Panc1 (cell line): ENCODE measurements at regions not wholly inside any gene's neighbourhood (a gene's known extent, or its start where the extent isn't known, plus 50 kb on each side); places are given as distances from the start of the nearest gene placed in this dataset.
A peak's percentile ranks its signal among the peaks of the same experiment; 100 is the strongest.

ENCODE experiments used
- ATAC-seq: fragments of 200-7000 bp; cut with Tn5 transposase; 2 replicates; pipeline ENCODE4 v1.9.1; 2020; ENCODE audit warnings: mild to moderate bottlenecking, moderate library complexity
- BruUV-seq: library from RNA; stranded (reverse); fragments of 400-500 nt; replicated peaks from 2 replicates; lab custom pipeline; 2021; lab: Mats Ljungman, UMichigan
- CTCF ChIA-PET: fragments of 300-600 bp; sonication (Branson Sonifier 250); formaldehyde crosslinking; loops from one replicate; lab custom pipeline; 2022; ENCODE audit warnings: antibody characterized with exemption; lab: Charles Lee
- POLR2A ChIA-PET: fragments of 300-600 bp; sonication (Branson Sonifier 250); formaldehyde crosslinking; loops from one replicate; lab custom pipeline; 2022; ENCODE audit warnings: antibody characterized with exemption; lab: Charles Lee
- DNase-seq: peaks from one replicate; pipeline ENCODE4 v3.0.0-alpha.2; 2010; ENCODE audit warnings: low read depth, low spot score
- H3K27ac ChIP-seq: 2 replicates; pipeline ENCODE4 v1.5.1; 2011; ENCODE audit warnings: mild to moderate bottlenecking, low read length, inconsistent platforms
- H3K27me3 ChIP-seq: fragments of 200-500 bp; sonication (Bioruptor generic); 2 replicates; pipeline ENCODE4 v1.6.0; 2014; ENCODE audit warnings: low read length, inconsistent platforms; ENCODE audit not compliant: control insufficient read depth, insufficient read depth
- H3K36me3 ChIP-seq: fragments of 200-500 bp; sonication (Bioruptor generic); 2 replicates; pipeline ENCODE4 v1.5.1; 2014; ENCODE audit warnings: inconsistent platforms, mild to moderate bottlenecking, low read length, moderate library complexity; ENCODE audit not compliant: control insufficient read depth, insufficient read depth
- H3K4me1 ChIP-seq: 2 replicates; pipeline ENCODE4 v1.5.1; 2011; ENCODE audit warnings: inconsistent platforms, mild to moderate bottlenecking, low read length, moderate library complexity; ENCODE audit not compliant: control insufficient read depth, insufficient read depth
- H3K4me3 ChIP-seq, 2 experiments: 2 replicates each; pipeline ENCODE4 v1.5.1; 2011 to 2012; ENCODE audit warnings: low read depth in 2 of 2, low read length in 2 of 2, mild to moderate bottlenecking in 2 of 2, inconsistent platforms in 1 of 2, moderate library complexity in 1 of 2
- H3K9me3 ChIP-seq: fragments of 200-500 bp; sonication (Bioruptor generic); 2 replicates; pipeline ENCODE4 v1.5.1; 2014; ENCODE audit warnings: low read depth, mild to moderate bottlenecking, inconsistent platforms, low read length, moderate library complexity; ENCODE audit not compliant: control insufficient read depth, insufficient read depth
- POLR2AphosphoS5 ChIP-seq: IDR thresholded peaks from 2 replicates; pipeline ENCODE4 v1.6.1; 2012; ENCODE audit warnings: mild to moderate bottlenecking, low read depth, low read length, moderate library complexity
- SIN3A ChIP-seq: IDR thresholded peaks from 2 replicates; pipeline ENCODE4 v1.6.1; 2012; ENCODE audit warnings: low read depth, mild to moderate bottlenecking, low read length, moderate library complexity, borderline replicate concordance; ENCODE audit not compliant: insufficient read depth
- TCF7L2 ChIP-seq: IDR thresholded peaks from 2 replicates; pipeline ENCODE4 v1.6.1; 2011; ENCODE audit warnings: mild to moderate bottlenecking, low read depth, low read length, inconsistent platforms
- in situ Hi-C: cut with HindIII; loops from 2 replicates; pipeline ENCODE4 v1.10.0; 2016; ENCODE audit warnings: low sequenced_read_pairs, low pct_unique_long_range_greater_than_20kb
- intact Hi-C: fragments of 100-400 bp; cut with micrococcal nuclease; formaldehyde crosslinking; loops from one replicate; pipeline ENCODE4 v1.10.0; 2022; ENCODE audit not compliant: unreplicated experiment
- TF ChIP-seq, protein P1 (sequence below), 2 experiments: IDR thresholded peaks; 2 replicates each; pipeline ENCODE4 v1.6.1; 2011 to 2012; ENCODE audit warnings: low read depth in 2 of 2, control low read depth in 1 of 2, low read length in 1 of 2, mild to moderate bottlenecking in 1 of 2, moderate library complexity in 1 of 2; ENCODE audit not compliant: insufficient read depth in 1 of 2
- TF ChIP-seq, protein P2 (sequence below): fragments of 450-650 bp; IDR thresholded peaks from 2 replicates; pipeline ENCODE4 v1.5.1; 2017; ENCODE audit warnings: mild to moderate bottlenecking

DNA sequence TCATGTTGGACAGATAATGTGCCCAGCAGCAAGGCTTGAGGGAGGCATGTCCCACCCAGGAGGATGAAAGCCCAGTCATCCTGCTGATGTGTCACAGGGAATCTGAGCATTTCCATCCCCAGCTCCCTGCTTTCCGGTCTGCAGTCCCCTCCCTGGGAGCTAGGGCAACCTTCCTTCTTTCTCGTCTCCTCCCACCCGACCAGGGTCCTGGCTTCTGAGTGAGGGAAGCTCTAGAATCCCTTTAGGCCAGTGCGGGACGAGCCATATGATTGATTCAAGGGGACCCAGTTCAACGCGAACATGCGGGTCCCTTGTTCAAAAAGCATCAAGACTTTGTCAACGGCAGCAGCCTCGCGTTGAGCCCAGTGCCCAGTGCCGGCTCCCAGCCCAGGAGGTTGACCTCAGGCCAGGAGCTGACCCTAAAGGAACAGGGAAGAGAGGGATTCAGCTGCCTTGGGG is 96.7 kb upstream of the TMPRSS2 start:
- ChIA-PET CTCF (interaction anchor here (0.7 kb wide), 1 partner anchor 148 kb away, joined by 5 read pairs; no protein-coding TSS in a partner anchor), POLR2A (interaction anchor here (0.6 kb wide), 1 partner anchor 46 kb away, joined by 4 read pairs; no protein-coding TSS in a partner anchor)
- intact Hi-C loops (no loop called here), in situ Hi-C loops (loop anchor here (25.0 kb wide), 1 partner anchor 158 kb away; the partner anchor contains the start of gene RIPK4)
- no peak for ATAC-seq
- H3K9me3 ChIP-seq: no peaks in the 10 kb centered on the region
- DNase-seq: no peak
- H3K4me1 ChIP-seq: peaks cover 32% of the 10 kb centered on the region
- BruUV-seq: no TSS peak
- H3K36me3 ChIP-seq: no peaks in the 10 kb centered on the region
- H3K27me3 ChIP-seq: no peaks in the 10 kb centered on the region
- peak overlapping the region; percentile 72 for H3K27ac ChIP-seq
- H3K4me3 ChIP-seq: no peak overlapping the region
- TF ChIP-seq, protein P1, sequence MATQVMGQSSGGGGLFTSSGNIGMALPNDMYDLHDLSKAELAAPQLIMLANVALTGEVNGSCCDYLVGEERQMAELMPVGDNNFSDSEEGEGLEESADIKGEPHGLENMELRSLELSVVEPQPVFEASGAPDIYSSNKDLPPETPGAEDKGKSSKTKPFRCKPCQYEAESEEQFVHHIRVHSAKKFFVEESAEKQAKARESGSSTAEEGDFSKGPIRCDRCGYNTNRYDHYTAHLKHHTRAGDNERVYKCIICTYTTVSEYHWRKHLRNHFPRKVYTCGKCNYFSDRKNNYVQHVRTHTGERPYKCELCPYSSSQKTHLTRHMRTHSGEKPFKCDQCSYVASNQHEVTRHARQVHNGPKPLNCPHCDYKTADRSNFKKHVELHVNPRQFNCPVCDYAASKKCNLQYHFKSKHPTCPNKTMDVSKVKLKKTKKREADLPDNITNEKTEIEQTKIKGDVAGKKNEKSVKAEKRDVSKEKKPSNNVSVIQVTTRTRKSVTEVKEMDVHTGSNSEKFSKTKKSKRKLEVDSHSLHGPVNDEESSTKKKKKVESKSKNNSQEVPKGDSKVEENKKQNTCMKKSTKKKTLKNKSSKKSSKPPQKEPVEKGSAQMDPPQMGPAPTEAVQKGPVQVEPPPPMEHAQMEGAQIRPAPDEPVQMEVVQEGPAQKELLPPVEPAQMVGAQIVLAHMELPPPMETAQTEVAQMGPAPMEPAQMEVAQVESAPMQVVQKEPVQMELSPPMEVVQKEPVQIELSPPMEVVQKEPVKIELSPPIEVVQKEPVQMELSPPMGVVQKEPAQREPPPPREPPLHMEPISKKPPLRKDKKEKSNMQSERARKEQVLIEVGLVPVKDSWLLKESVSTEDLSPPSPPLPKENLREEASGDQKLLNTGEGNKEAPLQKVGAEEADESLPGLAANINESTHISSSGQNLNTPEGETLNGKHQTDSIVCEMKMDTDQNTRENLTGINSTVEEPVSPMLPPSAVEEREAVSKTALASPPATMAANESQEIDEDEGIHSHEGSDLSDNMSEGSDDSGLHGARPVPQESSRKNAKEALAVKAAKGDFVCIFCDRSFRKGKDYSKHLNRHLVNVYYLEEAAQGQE (IDR thresholded peaks at IDR 0.05; ENCODE audit: insufficient read depth in 1 of 2, low read depth in 2 of 2, low read length in 1 of 2): no peak
- TF ChIP-seq, protein P2, sequence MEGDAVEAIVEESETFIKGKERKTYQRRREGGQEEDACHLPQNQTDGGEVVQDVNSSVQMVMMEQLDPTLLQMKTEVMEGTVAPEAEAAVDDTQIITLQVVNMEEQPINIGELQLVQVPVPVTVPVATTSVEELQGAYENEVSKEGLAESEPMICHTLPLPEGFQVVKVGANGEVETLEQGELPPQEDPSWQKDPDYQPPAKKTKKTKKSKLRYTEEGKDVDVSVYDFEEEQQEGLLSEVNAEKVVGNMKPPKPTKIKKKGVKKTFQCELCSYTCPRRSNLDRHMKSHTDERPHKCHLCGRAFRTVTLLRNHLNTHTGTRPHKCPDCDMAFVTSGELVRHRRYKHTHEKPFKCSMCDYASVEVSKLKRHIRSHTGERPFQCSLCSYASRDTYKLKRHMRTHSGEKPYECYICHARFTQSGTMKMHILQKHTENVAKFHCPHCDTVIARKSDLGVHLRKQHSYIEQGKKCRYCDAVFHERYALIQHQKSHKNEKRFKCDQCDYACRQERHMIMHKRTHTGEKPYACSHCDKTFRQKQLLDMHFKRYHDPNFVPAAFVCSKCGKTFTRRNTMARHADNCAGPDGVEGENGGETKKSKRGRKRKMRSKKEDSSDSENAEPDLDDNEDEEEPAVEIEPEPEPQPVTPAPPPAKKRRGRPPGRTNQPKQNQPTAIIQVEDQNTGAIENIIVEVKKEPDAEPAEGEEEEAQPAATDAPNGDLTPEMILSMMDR: no peak
- no peak for TF ChIP-seq SIN3A
- TF ChIP-seq TCF7L2: no peak
- TF ChIP-seq POLR2AphosphoS5: no peak

DNA sequence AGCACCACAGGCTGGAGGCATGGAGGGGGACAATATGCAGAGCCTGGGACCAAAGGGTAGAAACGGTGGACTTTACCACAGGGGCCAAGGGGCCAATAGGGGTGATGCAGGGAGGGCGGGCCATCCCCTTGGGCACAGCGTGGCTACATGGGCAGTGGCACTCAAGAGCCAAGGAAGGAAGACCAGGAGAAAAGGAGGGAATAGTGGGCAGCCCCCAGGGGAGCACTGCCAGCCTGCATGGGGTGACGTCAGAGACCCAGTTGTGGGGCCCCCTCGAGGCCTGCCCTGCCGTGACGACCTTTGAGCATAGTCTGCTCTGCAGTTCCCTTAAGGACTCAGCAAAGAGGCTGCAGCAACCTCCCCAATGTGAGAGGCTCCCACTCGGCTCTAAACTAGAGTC is 95.5 kb upstream of the TMPRSS2 start:
- CTCF ChIA-PET: no interaction called here

More for the DNA sequence above, 95.5 kb upstream of the TMPRSS2 start:
- TF ChIP-seq SIN3A (no peak), TCF7L2 (no peak), POLR2AphosphoS5 (no peak)
- TF ChIP-seq, protein P1 (IDR thresholded peaks at IDR 0.05; ENCODE audit: insufficient read depth in 1 of 2, low read depth in 2 of 2, low read length in 1 of 2): no peak
- TF ChIP-seq, protein P2: no peak
- no peak for DNase-seq
- Histone ChIP-seq H3K4me3 (no peak overlapping the region), H3K27me3 (no peaks in the 10 kb centered on the region), H3K27ac (peak overlapping the region; percentile 52), H3K9me3 (no peaks in the 10 kb centered on the region), H3K36me3 (no peaks in the 10 kb centered on the region), H3K4me1 (peaks cover 32% of the 10 kb centered on the region)
- POLR2A ChIA-PET: no interaction called here
- no peak for ATAC-seq
- intact Hi-C loops: no loop called here
- in situ Hi-C loops: loop anchor here (25.0 kb wide), 1 partner anchor 159 kb away; the partner anchor contains the start of gene RIPK4
- BruUV-seq: no TSS peak
